GM23338 (cell line): ENCODE measurements at regions not wholly inside any gene's neighbourhood (a gene's known extent, or its start where the extent isn't known, plus 50 kb on each side); places are given as distances from the start of the nearest gene placed in this dataset.

Source experiments
- ATAC-seq: fragments of 200-7000 bp; cut with Tn5 transposase; 3 replicates; pipeline ENCODE4 v1.9.1; 2020
- DNase-seq: peaks from one replicate; pipeline ENCODE4 v3.0.0-alpha.2; 2015; ENCODE audit warnings: low spot score
- H2AFZ ChIP-seq: fragments of 200-600 bp; sonication (generic); 2 replicates; pipeline ENCODE4 v1.8.0; 2016; ENCODE audit warnings: antibody characterized with exemption, mild to moderate bottlenecking, moderate library complexity
- H3F3A ChIP-seq: fragments of 200-600 bp; sonication (generic); replicated peaks from 2 replicates; pipeline ENCODE4 v1.8.0; 2017; ENCODE audit warnings: antibody characterized with exemption, mixed run types, low read depth
- H3K27ac ChIP-seq: fragments of 200-600 bp; sonication (generic); 2 replicates; pipeline ENCODE4 v1.6.1; 2016; ENCODE audit warnings: low read depth
- H3K27me3 ChIP-seq: fragments of 200-600 bp; sonication (generic); 2 replicates; pipeline ENCODE4 v1.8.0; 2016; ENCODE audit warnings: mild to moderate bottlenecking, mixed run types, moderate library complexity; ENCODE audit not compliant: insufficient read depth
- H3K36me3 ChIP-seq: fragments of 200-600 bp; sonication (generic); 2 replicates; pipeline ENCODE4 v1.8.0; 2016; ENCODE audit warnings: mild to moderate bottlenecking; ENCODE audit not compliant: insufficient read depth
- H3K4me1 ChIP-seq: fragments of 200-600 bp; sonication (generic); 2 replicates; pipeline ENCODE4 v1.8.0; 2016; ENCODE audit warnings: mild to moderate bottlenecking, moderate library complexity; ENCODE audit not compliant: insufficient read depth
- H3K4me2 ChIP-seq: fragments of 200-600 bp; sonication (generic); 2 replicates; pipeline ENCODE4 v1.7.1; 2017; ENCODE audit warnings: mixed run types
- H3K4me3 ChIP-seq: fragments of 200-600 bp; sonication (generic); 2 replicates; pipeline ENCODE4 v1.6.1; 2016; ENCODE audit warnings: mixed run types
- H3K79me2 ChIP-seq: fragments of 200-600 bp; sonication (generic); replicated peaks from 2 replicates; pipeline ENCODE4 v1.8.0; 2017; ENCODE audit warnings: mild to moderate bottlenecking; ENCODE audit not compliant: insufficient read depth
- H3K9me2 ChIP-seq: fragments of 200-600 bp; sonication (generic); 2 replicates; pipeline ENCODE4 v1.8.0; 2017; ENCODE audit not compliant: insufficient read depth
- H4K20me1 ChIP-seq: fragments of 200-600 bp; sonication (generic); replicated peaks from 2 replicates; pipeline ENCODE4 v1.8.0; 2017; ENCODE audit warnings: mild to moderate bottlenecking; ENCODE audit not compliant: insufficient read depth
- H3K27ac Mint-ChIP-seq: 2 replicates; pipeline ENCODE4 v1.8.0; 2020; ENCODE audit warnings: inconsistent platforms, mild to moderate bottlenecking, moderate library complexity, mixed read lengths
- H3K27me3 Mint-ChIP-seq: 3 replicates; pipeline ENCODE4 v1.8.0; 2022; ENCODE audit warnings: low read depth, mild to moderate bottlenecking, moderate library complexity, mixed read lengths, inconsistent platforms; ENCODE audit not compliant: insufficient read depth, poor library complexity
- H3K36me3 Mint-ChIP-seq: 3 replicates; pipeline ENCODE4 v1.8.0; 2021; ENCODE audit warnings: low read depth, mild to moderate bottlenecking, inconsistent platforms, moderate library complexity, mixed read lengths
- H3K4me1 Mint-ChIP-seq: 3 replicates; pipeline ENCODE4 v1.8.0; 2020; ENCODE audit warnings: mild to moderate bottlenecking, inconsistent platforms, mixed read lengths
- H3K4me3 Mint-ChIP-seq: 3 replicates; pipeline ENCODE4 v1.8.0; 2021; ENCODE audit warnings: moderate library complexity, mild to moderate bottlenecking, inconsistent platforms, mixed read lengths
- H3K9me3 Mint-ChIP-seq: 3 replicates; pipeline ENCODE4 v1.8.0; 2020; ENCODE audit warnings: moderate library complexity, mild to moderate bottlenecking, inconsistent platforms, mixed read lengths
- ETS1 ChIP-seq: IDR thresholded peaks from 2 replicates; pipeline ENCODE4 v1.6.1; 2016; ENCODE audit warnings: antibody characterized with exemption
- EZH2 ChIP-seq: fragments of 200-600 bp; sonication (generic); IDR thresholded peaks from one replicate; pipeline ENCODE4 v1.8.0; 2017; ENCODE audit warnings: antibody characterized with exemption, mild to moderate bottlenecking, low read depth; ENCODE audit not compliant: unreplicated experiment
- EZH2phosphoT487 ChIP-seq: fragments of 200-600 bp; sonication (generic); IDR thresholded peaks from one replicate; pipeline ENCODE4 v1.8.1; 2018; ENCODE audit warnings: antibody characterized with exemption; ENCODE audit not compliant: unreplicated experiment
- JUNB ChIP-seq: IDR thresholded peaks from one replicate; pipeline ENCODE4 v1.6.1; 2016; ENCODE audit warnings: antibody characterized with exemption; ENCODE audit not compliant: unreplicated experiment
- NANOG ChIP-seq: IDR thresholded peaks from 2 replicates; pipeline ENCODE4 v1.6.1; 2016; ENCODE audit warnings: antibody characterized with exemption, borderline replicate concordance
- POLR2AphosphoS5 ChIP-seq: IDR thresholded peaks from 2 replicates; pipeline ENCODE4 v1.6.1; 2016; ENCODE audit warnings: antibody characterized with exemption, low read depth
- STAT1 ChIP-seq: IDR thresholded peaks from one replicate; pipeline ENCODE4 v1.6.1; 2016; ENCODE audit warnings: antibody characterized with exemption; ENCODE audit not compliant: unreplicated experiment
- ZNF114 ChIP-seq: fragments of 250-450 bp; sonication (Bioruptor Pico); IDR thresholded peaks from 2 replicates; pipeline ENCODE4 v1.5.0; 2020; ENCODE audit warnings: mild to moderate bottlenecking, moderate library complexity
- ZNF331 ChIP-seq: fragments of 250-450 bp; sonication (Bioruptor Pico); IDR thresholded peaks from 2 replicates; pipeline ENCODE4 v1.5.0; 2020; ENCODE audit warnings: low read depth, mild to moderate bottlenecking, moderate library complexity
- ZNF462 ChIP-seq: fragments of 250-450 bp; sonication (Bioruptor Pico); IDR thresholded peaks from 2 replicates; pipeline ENCODE4 v1.5.0; 2020; ENCODE audit warnings: mild to moderate bottlenecking, moderate library complexity

- Histone ChIP-seq H3K4me1 (no peaks in the 10 kb centered on the region; the same call in 1 of the 2 replicates), H3K4me2 (no peak overlapping the region), H3K36me3 (no peaks in the 10 kb centered on the region), H4K20me1 (no peaks in the 10 kb centered on the region), H3K9me2 (peaks cover 6% of the 10 kb centered on the region; the same call in 1 of the 2 replicates), H3K27ac (no peak overlapping the region), H2AFZ (no peak overlapping the region), H3K79me2 (no peaks in the 10 kb centered on the region), H3K27me3 (no peaks in the 10 kb centered on the region), H3K4me3 (no peak overlapping the region), H3F3A (no peaks in the 10 kb centered on the region)
- no peaks in the 10 kb centered on the region for H3K36me3 Mint-ChIP-seq
- no peaks in the 10 kb centered on the region for H3K9me3 Mint-ChIP-seq
- no peak for ATAC-seq
- peaks cover 9% of the 10 kb centered on the region; the same call in 2 of the 3 replicates for H3K4me1 Mint-ChIP-seq
- no peak overlapping the region for H3K4me3 Mint-ChIP-seq
- no peaks in the 10 kb centered on the region for H3K27me3 Mint-ChIP-seq
- no peak for DNase-seq
- H3K27ac Mint-ChIP-seq: no peak overlapping the region
- no peak for TF ChIP-seq NANOG
- TF ChIP-seq JUNB: no peak
- no peak for TF ChIP-seq ZNF462 (CRISPR knock-in tag)
These were observed 292.4 kb downstream of the PTBP2 start for GRCh38 chr1:97013941-97014340.

GRCh38 chr1:97014426-97014825 lies 292.8 kb downstream of the PTBP2 start:
- Histone ChIP-seq H3K27me3 (no peaks in the 10 kb centered on the region), H3K4me2 (no peak overlapping the region), H2AFZ (no peak overlapping the region), H3K4me3 (no peak overlapping the region), H3F3A (no peaks in the 10 kb centered on the region), H3K79me2 (no peaks in the 10 kb centered on the region), H4K20me1 (no peaks in the 10 kb centered on the region), H3K4me1 (no peaks in the 10 kb centered on the region; the same call in 1 of the 2 replicates), H3K9me2 (peaks cover 6% of the 10 kb centered on the region; the same call in 1 of the 2 replicates), H3K36me3 (no peaks in the 10 kb centered on the region), H3K27ac (no peak overlapping the region)
- TF ChIP-seq ZNF114 (CRISPR knock-in tag) (no peak), ZNF331 (CRISPR knock-in tag) (no peak), EZH2phosphoT487 (no peak), ETS1 (no peak), EZH2 (no peak), STAT1 (no peak), POLR2AphosphoS5 (no peak)
- ATAC-seq (no peak), DNase-seq (no peak)
- Mint-ChIP-seq H3K27me3 (no peaks in the 10 kb centered on the region), H3K9me3 (no peaks in the 10 kb centered on the region), H3K4me3 (no peak overlapping the region), H3K27ac (no peak overlapping the region), H3K4me1 (peaks cover 9% of the 10 kb centered on the region; the same call in 2 of the 3 replicates), H3K36me3 (no peaks in the 10 kb centered on the region)
